GM19240 (cell line): ENCODE measurements at regions not wholly inside any gene's neighbourhood (a gene's known extent, or its start where the extent isn't known, plus 50 kb on each side); places are given as distances from the start of the nearest gene placed in this dataset.
A peak's percentile ranks its signal among the peaks of the same experiment; 100 is the strongest.

Source experiments
- DNase-seq: peaks from one replicate; pipeline ENCODE4 v3.0.0; 2011; ENCODE audit warnings: low spot score; ENCODE audit not compliant: insufficient read length

- DNase-seq = no peak
These were observed 115.0 kb upstream of the KIF5B start for GRCh38 chr10:32171204-32171603.

DNA sequence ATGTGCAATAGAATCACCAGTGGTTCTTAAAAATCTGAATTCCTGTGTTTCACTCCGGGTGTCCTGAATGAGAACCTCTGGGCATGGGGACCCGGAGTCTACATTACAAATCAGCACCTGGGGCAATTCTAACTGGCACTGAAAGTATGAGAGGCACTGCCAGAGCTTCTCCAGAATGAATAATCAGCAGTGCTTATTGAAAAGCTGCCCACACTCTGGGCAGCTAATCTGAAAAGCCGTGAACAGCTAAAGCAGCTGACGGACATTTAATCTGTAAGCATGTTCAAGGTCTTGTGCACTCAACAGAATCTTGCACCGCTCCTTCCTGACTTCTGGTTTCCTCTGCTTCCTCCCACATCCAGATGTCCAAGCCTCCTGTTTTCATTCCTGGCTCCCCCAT, 113.3 kb upstream of the KIF5B start:
- DNase-seq = no peak

- DNase-seq = no peak
These were observed 111.2 kb upstream of the KIF5B start for GRCh38 chr10:32167450-32167849.

DNA sequence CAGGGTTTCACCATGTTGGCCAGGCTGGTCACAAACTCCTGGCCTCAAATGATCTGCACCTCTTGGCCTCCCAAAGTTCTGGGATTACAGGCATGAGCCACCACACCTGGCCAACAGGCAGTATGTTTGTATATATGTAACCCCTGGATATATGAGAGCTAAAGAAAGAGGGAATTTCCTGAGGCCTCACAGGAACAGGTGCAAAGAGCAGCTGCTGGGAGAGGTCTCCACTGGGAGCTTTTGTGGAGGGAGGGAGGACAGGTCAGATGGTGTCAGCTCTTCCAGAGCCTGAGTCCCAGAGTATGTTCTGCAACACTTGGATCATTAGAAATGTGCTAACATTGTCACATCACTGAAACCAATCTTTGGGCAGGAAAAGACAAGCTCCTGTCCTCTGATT, 110.1 kb upstream of the KIF5B start:
- no peak for DNase-seq

DNA sequence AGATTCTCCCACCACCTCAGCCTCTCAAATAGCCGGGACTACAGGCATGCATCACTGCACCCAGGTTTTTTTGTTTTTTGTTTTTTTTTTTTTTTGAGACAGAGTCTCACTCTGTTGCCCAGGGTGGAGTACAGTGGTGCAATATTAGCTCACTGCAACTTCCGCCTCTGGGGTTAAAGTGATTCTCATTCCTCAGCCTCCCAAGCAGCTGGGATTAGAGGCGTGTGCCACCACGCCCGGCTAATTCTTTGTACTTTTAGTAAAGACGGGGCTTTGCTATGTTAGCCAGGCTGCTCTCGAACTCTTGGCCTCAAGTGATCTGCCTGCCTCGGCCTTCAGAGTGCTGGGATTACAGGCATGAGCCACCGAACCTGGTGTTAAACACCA, 107.5 kb upstream of the KIF5B start:
- no peak for DNase-seq

- no peak for DNase-seq
These were observed 107.0 kb upstream of the KIF5B start for GRCh38 chr10:32163071-32163761.

- DNase-seq = no peak
These were observed 105.4 kb upstream of the KIF5B start for GRCh38 chr10:32161586-32161985.

GRCh38 chr10:32160864-32161263, 104.6 kb upstream of the KIF5B start:
- no peak for DNase-seq

GRCh38 chr10:32159264-32159663, 103.0 kb upstream of the KIF5B start:
- no peak for DNase-seq

DNA sequence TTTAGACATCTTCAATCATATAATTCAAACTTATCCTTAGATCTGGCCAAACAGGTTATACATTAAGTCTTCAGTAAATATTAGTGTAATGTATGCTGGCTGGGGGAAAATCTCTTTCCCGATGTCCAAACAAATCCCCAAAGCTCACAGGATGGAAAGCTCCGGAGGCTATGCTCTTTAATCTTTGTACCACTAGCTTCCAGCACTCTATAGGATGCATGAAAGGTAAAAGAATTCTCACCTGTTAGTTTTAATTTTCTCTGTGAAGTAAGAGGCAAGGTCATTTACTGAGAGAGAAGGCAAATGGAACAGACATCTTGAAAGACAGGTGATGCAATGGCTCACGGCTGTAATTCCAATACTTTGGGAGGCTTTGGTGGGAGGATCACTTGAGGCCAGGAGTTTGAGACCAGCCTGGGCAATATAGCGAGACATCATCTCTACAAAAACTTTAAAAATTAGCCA, 99.8 kb upstream of the KIF5B start:
- no peak for DNase-seq

DNA sequence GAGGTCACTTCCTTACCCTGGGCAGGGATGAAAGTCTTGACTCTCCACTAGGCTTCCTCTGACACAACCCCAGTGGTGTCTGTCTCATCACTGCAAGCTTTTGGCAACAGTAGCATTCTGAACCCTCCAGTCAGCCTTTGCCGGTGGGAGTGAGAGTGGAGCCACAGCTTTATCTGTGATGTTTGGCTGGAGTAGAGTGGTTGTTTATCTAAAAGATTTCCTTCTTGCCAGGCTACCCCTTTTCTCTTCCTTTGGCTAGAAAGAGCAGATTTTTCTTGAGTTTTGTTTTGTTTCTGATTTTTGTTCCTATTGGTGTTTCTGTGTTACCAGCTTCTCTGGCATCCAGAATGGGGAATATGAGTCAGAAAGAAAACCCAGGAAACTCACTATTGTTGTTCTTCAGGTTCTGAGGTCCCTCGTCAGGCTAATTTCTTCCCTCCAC, 98.9 kb upstream of the KIF5B start:
- no peak for DNase-seq

- DNase-seq = no peak
These were observed 97.7 kb upstream of the KIF5B start for GRCh38 chr10:32153931-32154330.

- DNase-seq = no peak
These were observed 97.0 kb upstream of the KIF5B start for GRCh38 chr10:32153252-32153651.

GRCh38 chr10:32151871-32152270, 95.6 kb upstream of the KIF5B start:
- no peak for DNase-seq

- no peak for DNase-seq
These were observed 94.4 kb upstream of the KIF5B start for GRCh38 chr10:32150532-32151101.

DNA sequence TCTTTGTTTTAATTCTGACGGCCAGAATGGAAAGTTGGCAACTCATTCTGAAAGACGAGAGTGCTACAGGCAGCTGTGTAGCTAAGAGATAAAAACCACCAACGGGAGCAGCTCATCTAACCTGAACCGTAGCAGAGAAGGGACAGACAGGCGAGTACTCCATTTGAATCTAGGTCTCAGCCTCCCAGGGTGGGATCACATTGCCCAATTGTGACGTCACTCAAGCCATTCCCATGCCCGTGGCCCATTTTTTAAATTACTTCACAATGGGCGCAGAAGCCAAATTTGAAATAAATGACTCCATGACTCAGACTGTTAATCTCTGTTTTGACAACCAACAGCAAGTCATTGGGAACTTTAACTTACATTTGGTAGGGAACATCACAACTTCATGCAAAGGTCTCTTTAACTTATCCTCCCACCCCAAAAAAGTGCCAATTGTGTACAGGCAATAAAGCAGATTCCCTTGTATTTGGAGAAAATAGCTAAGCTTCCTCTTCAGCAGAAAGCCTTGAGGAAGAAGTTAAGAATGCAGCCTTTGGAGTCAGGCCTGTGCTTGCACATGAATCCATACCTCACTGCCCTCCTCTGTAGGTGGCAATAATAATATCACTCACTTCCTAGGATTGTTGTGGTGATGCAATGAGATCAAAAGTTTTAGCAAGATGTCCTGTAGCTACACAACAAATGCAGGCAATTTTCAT, 93.2 kb upstream of the KIF5B start:
- DNase-seq = peak; percentile 72

- no peak for DNase-seq
These were observed 92.6 kb upstream of the KIF5B start for GRCh38 chr10:32148864-32149251.

DNA sequence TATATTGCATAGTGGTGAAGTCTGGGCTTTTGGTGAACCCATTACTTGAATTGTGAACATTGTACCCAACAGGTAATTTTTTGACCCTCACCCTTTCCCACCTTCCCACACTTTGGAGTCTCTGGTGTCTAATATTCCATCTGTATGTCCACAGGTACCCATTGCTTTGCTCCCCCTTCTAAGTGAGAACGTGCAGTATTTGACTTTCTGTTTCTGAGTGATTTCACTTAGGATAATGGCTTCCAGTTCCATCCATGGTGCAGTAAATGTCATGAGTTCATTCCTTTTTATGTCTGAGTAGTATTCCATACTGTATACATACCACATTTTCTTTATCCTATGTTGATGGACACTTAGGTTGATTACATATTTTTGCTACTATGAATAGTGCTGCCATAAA, 91.5 kb upstream of the KIF5B start:
- DNase-seq = no peak

- DNase-seq = no peak
These were observed 89.9 kb upstream of the KIF5B start for GRCh38 chr10:32146166-32146565.

DNA sequence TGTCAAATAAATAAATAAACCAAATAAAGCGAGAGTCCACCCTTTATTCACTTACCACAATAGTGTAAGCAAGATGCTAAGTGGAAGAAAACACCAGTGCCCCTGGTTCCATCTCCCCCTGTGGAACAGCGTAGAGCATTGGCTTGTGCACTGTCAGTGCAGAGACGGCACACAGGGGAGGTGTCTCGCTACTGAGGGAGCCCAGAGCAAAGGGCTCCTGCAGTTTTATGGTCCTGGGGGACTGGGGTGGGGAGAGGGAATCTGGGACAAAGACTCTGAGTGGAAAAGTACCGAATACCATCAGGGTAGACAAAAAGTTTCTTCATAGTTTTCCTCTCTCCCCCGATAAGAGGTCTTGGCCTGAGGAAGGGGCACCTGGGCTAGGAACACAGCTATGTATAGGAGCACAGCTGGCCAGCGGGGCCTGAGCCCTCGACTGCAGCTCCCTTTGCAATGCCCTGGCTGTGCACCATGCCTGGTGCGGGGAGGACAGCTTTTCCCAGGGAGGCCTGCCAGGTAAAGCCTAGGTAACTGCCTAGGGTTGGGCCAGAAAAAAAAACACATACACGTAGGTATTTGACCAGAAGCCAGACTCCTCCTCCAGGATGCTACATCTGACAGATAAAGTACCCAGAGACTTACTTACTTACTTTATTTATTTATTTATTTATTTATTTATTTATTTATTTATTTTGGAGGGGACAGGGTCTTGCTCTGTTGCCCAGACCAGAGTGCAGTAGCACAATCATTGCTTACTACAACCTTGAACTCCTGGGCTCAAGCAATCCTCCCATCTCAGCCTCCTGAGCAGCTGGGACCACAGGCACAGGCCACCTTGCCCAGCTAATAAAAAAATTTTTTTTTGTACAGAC, 88.8 kb upstream of the KIF5B start:
- DNase-seq = no peak

GRCh38 chr10:32143302-32143847, 87.2 kb upstream of the KIF5B start:
- no peak for DNase-seq
